ENCODE measurements at regions not wholly inside any gene's neighbourhood (a gene's known extent, or its start where the extent isn't known, plus 50 kb on each side); places are given as distances from the start of the nearest gene placed in this dataset.
"Not testable (repeated sequence)": the region's sequence is repeated elsewhere in the genome, so short reads cannot be mapped to it uniquely, and the experiment has no call there.

- DNase-seq (ENCODE audit: low spot score) = no peak
Observed at GRCh38 chr14:28344381-28344780, 422.2 kb upstream of the FOXG1 start.

GRCh38 chr14:28348797-28349196 is 417.8 kb upstream of the FOXG1 start:
- no peak for DNase-seq (ENCODE audit: low spot score)

- DNase-seq (ENCODE audit: low spot score) = no peak
Observed at GRCh38 chr14:28356819-28357218, 409.8 kb upstream of the FOXG1 start.

- no peak for DNase-seq (ENCODE audit: low spot score)
Observed at GRCh38 chr14:28361486-28361885, 405.1 kb upstream of the FOXG1 start.

- no peak for DNase-seq (ENCODE audit: low spot score)
Observed at GRCh38 chr14:28365510-28365909, 401.1 kb upstream of the FOXG1 start.

- no peak for DNase-seq (ENCODE audit: low spot score)
Observed at GRCh38 chr14:28373721-28374120, 392.9 kb upstream of the FOXG1 start.

GRCh38 chr14:28375295-28375694 is 391.3 kb upstream of the FOXG1 start:
- DNase-seq (ENCODE audit: low spot score) = no peak

- no peak for DNase-seq (ENCODE audit: low spot score)
Observed at GRCh38 chr14:28381656-28382055, 384.9 kb upstream of the FOXG1 start.

GRCh38 chr14:28382444-28383190 is 384.0 kb upstream of the FOXG1 start:
- no peak for DNase-seq (ENCODE audit: low spot score)

- DNase-seq (ENCODE audit: low spot score) = no peak
Observed at GRCh38 chr14:28398506-28398905, 368.1 kb upstream of the FOXG1 start.

- DNase-seq (ENCODE audit: low spot score) = not testable (repeated sequence)
Observed at GRCh38 chr14:28401705-28402104, 364.9 kb upstream of the FOXG1 start.

GRCh38 chr14:28406196-28406595 is 360.4 kb upstream of the FOXG1 start:
- no peak for DNase-seq (ENCODE audit: low spot score)

GRCh38 chr14:28407031-28407825 is 359.4 kb upstream of the FOXG1 start:
- no peak for DNase-seq (ENCODE audit: low spot score)

- DNase-seq (ENCODE audit: low spot score) = no peak
Observed at GRCh38 chr14:28407996-28408395, 358.6 kb upstream of the FOXG1 start.

GRCh38 chr14:28412077-28412476 is 354.5 kb upstream of the FOXG1 start:
- DNase-seq (ENCODE audit: low spot score) = no peak

GRCh38 chr14:28426960-28427359 is 339.6 kb upstream of the FOXG1 start:
- no peak for DNase-seq (ENCODE audit: low spot score)

GRCh38 chr14:28436821-28437220 is 329.8 kb upstream of the FOXG1 start:
- DNase-seq (ENCODE audit: low spot score) = no peak

- no peak for DNase-seq (ENCODE audit: low spot score)
Observed at GRCh38 chr14:28461389-28461788, 305.2 kb upstream of the FOXG1 start.

- no peak for DNase-seq (ENCODE audit: low spot score)
Observed at GRCh38 chr14:28467611-28468010, 299.0 kb upstream of the FOXG1 start.

- DNase-seq (ENCODE audit: low spot score) = no peak
Observed at GRCh38 chr14:28468191-28469151, 298.1 kb upstream of the FOXG1 start.

- no peak for DNase-seq (ENCODE audit: low spot score)
Observed at GRCh38 chr14:28482251-28483040, 284.1 kb upstream of the FOXG1 start.

GRCh38 chr14:28483506-28483905 is 283.1 kb upstream of the FOXG1 start:
- DNase-seq (ENCODE audit: low spot score) = no peak

Data from HuH-7.5 (cell line).